NT2/D1 (cell line): ENCODE measurements at regions not wholly inside any gene's neighbourhood (a gene's known extent, or its start where the extent isn't known, plus 50 kb on each side); places are given as distances from the start of the nearest gene placed in this dataset.

Experiments
- SUZ12 ChIP-seq: IDR thresholded peaks from 2 replicates; pipeline ENCODE4 v1.6.1; 2011; ENCODE audit not compliant: insufficient read length, insufficient read depth; ENCODE audit errors: extremely low read depth
- YY1 ChIP-seq: IDR thresholded peaks from 2 replicates; pipeline ENCODE4 v1.6.1; 2011; ENCODE audit not compliant: insufficient read length, insufficient read depth

DNA sequence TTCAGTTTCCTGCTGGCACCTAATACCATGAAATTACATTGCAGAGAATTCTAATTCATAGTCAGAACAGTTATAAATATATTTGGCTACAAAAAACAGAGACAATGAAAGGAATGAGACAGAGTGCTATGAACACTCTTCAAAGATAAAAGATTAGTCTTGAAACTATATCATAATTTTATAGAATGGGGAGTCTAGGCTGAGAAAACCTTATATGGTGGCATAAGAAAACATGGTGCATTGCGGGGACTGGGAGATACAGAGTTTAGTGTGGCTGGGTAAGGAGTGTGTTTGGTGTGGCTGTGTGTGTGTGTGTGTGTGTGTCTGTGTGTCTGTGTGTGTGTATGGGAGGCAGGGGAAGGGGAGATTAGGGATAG is 64.5 kb upstream of the CTLA4 start:
- TF ChIP-seq YY1, result no peak
- TF ChIP-seq SUZ12, result no peak
